DMS114 treated with DMSO at 0.1 percent for 48 hours (cell line): ENCODE measurements at regions not wholly inside any gene's neighbourhood (a gene's known extent, or its start where the extent isn't known, plus 50 kb on each side); places are given as distances from the start of the nearest gene placed in this dataset.
"Not testable (repeated sequence)": the region's sequence is repeated elsewhere in the genome, so short reads cannot be mapped to it uniquely, and the experiment has no call there.

Source experiments
- DNase-seq: peaks from one replicate; lab custom pipeline; 2025; ENCODE audit not compliant: unreplicated experiment; lab: John Stamatoyannopoulos, UW

- DNase-seq = no peak
These were observed 105.5 kb upstream of the ASB18 start for GRCh38 chr2:236369661-236370062.

- DNase-seq = no peak
These were observed 106.7 kb upstream of the ASB18 start for GRCh38 chr2:236370847-236371409.

GRCh38 chr2:236375973-236376476, 111.8 kb upstream of the ASB18 start:
- DNase-seq = no peak

- no peak for DNase-seq
These were observed 112.5 kb upstream of the ASB18 start for GRCh38 chr2:236376566-236377244.

GRCh38 chr2:236380051-236380612, 115.9 kb upstream of the ASB18 start:
- DNase-seq = no peak

- not testable (repeated sequence) for DNase-seq
These were observed 117.0 kb upstream of the ASB18 start for GRCh38 chr2:236381253-236381652.

- DNase-seq = not testable (repeated sequence)
These were observed 125.3 kb upstream of the ASB18 start for GRCh38 chr2:236389284-236390216.

GRCh38 chr2:236393101-236393500, 128.9 kb upstream of the ASB18 start:
- DNase-seq = no peak

- no peak for DNase-seq
These were observed 129.4 kb upstream of the ASB18 start for GRCh38 chr2:236393581-236393980.

GRCh38 chr2:236394571-236394970, 130.4 kb upstream of the ASB18 start:
- no peak for DNase-seq

GRCh38 chr2:236395067-236395466, 130.9 kb upstream of the ASB18 start:
- DNase-seq = no peak

- no peak for DNase-seq
These were observed 132.7 kb upstream of the ASB18 start for GRCh38 chr2:236396818-236397350.

- DNase-seq = no peak
These were observed 133.5 kb upstream of the ASB18 start for GRCh38 chr2:236397681-236398080.

- DNase-seq = no peak
These were observed 135.2 kb upstream of the ASB18 start for GRCh38 chr2:236399409-236399808.

GRCh38 chr2:236400046-236400574, 135.9 kb upstream of the ASB18 start:
- no peak for DNase-seq

- DNase-seq = no peak
These were observed 136.6 kb upstream of the ASB18 start for GRCh38 chr2:236400594-236401360.

- no peak for DNase-seq
These were observed 138.0 kb upstream of the ASB18 start for GRCh38 chr2:236402033-236402790.

GRCh38 chr2:236403125-236403524, 138.9 kb upstream of the ASB18 start:
- no peak for DNase-seq

GRCh38 chr2:236403811-236404210, 139.6 kb upstream of the ASB18 start:
- no peak for DNase-seq
